ENCODE measurements at regions not wholly inside any gene's neighbourhood (a gene's known extent, or its start where the extent isn't known, plus 50 kb on each side); places are given as distances from the start of the nearest gene placed in this dataset.
A peak's percentile ranks its signal among the peaks of the same experiment; 100 is the strongest.

GRCh38 chr4:10204401-10205058 is 87.9 kb upstream of the WDR1 start:
- no peak for DNase-seq (ENCODE audit: low read depth in 2 of 3, low spot score in 1 of 3)

GRCh38 chr4:10203851-10204250 is 87.3 kb upstream of the WDR1 start:
- DNase-seq (ENCODE audit: low read depth in 2 of 3, low spot score in 1 of 3): no peak

GRCh38 chr4:10201381-10202223 is 85.0 kb upstream of the WDR1 start:
- DNase-seq (ENCODE audit: low read depth in 2 of 3, low spot score in 1 of 3): no peak

GRCh38 chr4:10200869-10201268 is 84.3 kb upstream of the WDR1 start:
- no peak for DNase-seq (ENCODE audit: low read depth in 2 of 3, low spot score in 1 of 3)

GRCh38 chr4:10198365-10198764 is 81.8 kb upstream of the WDR1 start:
- DNase-seq (ENCODE audit: low read depth in 2 of 3, low spot score in 1 of 3): no peak

GRCh38 chr4:10197952-10198351 is 81.4 kb upstream of the WDR1 start:
- DNase-seq (ENCODE audit: low read depth in 2 of 3, low spot score in 1 of 3): no peak

GRCh38 chr4:10196191-10196590 is 79.6 kb upstream of the WDR1 start:
- no peak for DNase-seq (ENCODE audit: low read depth in 2 of 3, low spot score in 1 of 3)

- DNase-seq (ENCODE audit: low read depth in 2 of 3, low spot score in 1 of 3): no peak
Observed at GRCh38 chr4:10192331-10192730, 75.7 kb upstream of the WDR1 start.

GRCh38 chr4:10188400-10189004 is 71.9 kb upstream of the WDR1 start:
- no peak for DNase-seq (ENCODE audit: low read depth in 2 of 3, low spot score in 1 of 3)

GRCh38 chr4:10186228-10187214 is 69.9 kb upstream of the WDR1 start:
- no peak for DNase-seq (ENCODE audit: low read depth in 2 of 3, low spot score in 1 of 3)

GRCh38 chr4:10185518-10186227 is 69.1 kb upstream of the WDR1 start:
- DNase-seq (ENCODE audit: low read depth in 2 of 3, low spot score in 1 of 3): no peak

GRCh38 chr4:10184501-10184938 is 67.9 kb upstream of the WDR1 start:
- DNase-seq (ENCODE audit: low read depth in 2 of 3, low spot score in 1 of 3): no peak

- DNase-seq (ENCODE audit: low read depth in 2 of 3, low spot score in 1 of 3): no peak
Observed at GRCh38 chr4:10184041-10184440, 67.4 kb upstream of the WDR1 start.

GRCh38 chr4:10183462-10183861 is 66.9 kb upstream of the WDR1 start:
- DNase-seq (ENCODE audit: low read depth in 2 of 3, low spot score in 1 of 3): no peak

GRCh38 chr4:10182446-10183424 is 66.1 kb upstream of the WDR1 start:
- DNase-seq (ENCODE audit: low read depth in 2 of 3, low spot score in 1 of 3): no peak

GRCh38 chr4:10181745-10182445 is 65.3 kb upstream of the WDR1 start:
- DNase-seq (ENCODE audit: low read depth in 2 of 3, low spot score in 1 of 3): no peak

GRCh38 chr4:10180927-10181744 is 64.5 kb upstream of the WDR1 start:
- peak in 1 of 3 donors; percentile 12 for DNase-seq (ENCODE audit: low read depth in 2 of 3, low spot score in 1 of 3)

GRCh38 chr4:10180603-10180926 is 64.0 kb upstream of the WDR1 start:
- no peak for DNase-seq (ENCODE audit: low read depth in 2 of 3, low spot score in 1 of 3)

Measured in stimulated activated CD4-positive, alpha-beta T cell treated with anti-CD3 and anti-CD28 coated beads, Interleukin-12 subunit alpha, Interleukin-12 subunit beta, amount 100 ng/mL, for 48 hours (primary cell).